ENCODE measurements at regions not wholly inside any gene's neighbourhood (a gene's known extent, or its start where the extent isn't known, plus 50 kb on each side); places are given as distances from the start of the nearest gene placed in this dataset.
"Not testable (repeated sequence)": the region's sequence is repeated elsewhere in the genome, so short reads cannot be mapped to it uniquely, and the experiment has no call there.

- H3K27ac Mint-ChIP-seq (ENCODE audit: unreplicated experiment), result no peak overlapping the region
- no peak for TF ChIP-seq CTCF (conservative IDR thresholded peaks at IDR 0.05)
- peaks cover 10% of the 10 kb centered on the region for H3K4me1 Mint-ChIP-seq
- DNase-seq (ENCODE audit: low read depth, low spot score), result no peak
- peaks cover 6% of the 10 kb centered on the region for H3K36me3 Mint-ChIP-seq (ENCODE audit: low read depth)
- H3K27me3 Mint-ChIP-seq (ENCODE audit: low read depth), result no peaks in the 10 kb centered on the region
- peaks cover 8% of the 10 kb centered on the region for H3K9me3 Mint-ChIP-seq
- H3K4me3 Mint-ChIP-seq, result no peak overlapping the region
Observed at GRCh38 chr6:132192631-132193030, 208.6 kb downstream of the MOXD1 start.

- TF ChIP-seq CTCF (conservative IDR thresholded peaks at IDR 0.05), result no peak
- DNase-seq (ENCODE audit: low read depth, low spot score), result no peak
- H3K36me3 Mint-ChIP-seq (ENCODE audit: low read depth), result peaks cover 2% of the 10 kb centered on the region
- peaks cover 4% of the 10 kb centered on the region for H3K9me3 Mint-ChIP-seq
- H3K4me3 Mint-ChIP-seq, result no peak overlapping the region
- H3K4me1 Mint-ChIP-seq, result peaks cover 10% of the 10 kb centered on the region
- H3K27ac Mint-ChIP-seq (ENCODE audit: unreplicated experiment), result no peak overlapping the region
- H3K27me3 Mint-ChIP-seq (ENCODE audit: low read depth), result no peaks in the 10 kb centered on the region
Observed at GRCh38 chr6:132190815-132191175, 210.5 kb downstream of the MOXD1 start.

- DNase-seq (ENCODE audit: low read depth, low spot score), result no peak
- Mint-ChIP-seq H3K4me3 (no peak overlapping the region), H3K27ac (ENCODE audit: unreplicated experiment) (no peak overlapping the region), H3K4me1 (peaks cover 10% of the 10 kb centered on the region), H3K36me3 (ENCODE audit: low read depth) (peaks cover 2% of the 10 kb centered on the region), H3K9me3 (peaks cover 4% of the 10 kb centered on the region), H3K27me3 (ENCODE audit: low read depth) (no peaks in the 10 kb centered on the region)
- no peak for TF ChIP-seq CTCF (conservative IDR thresholded peaks at IDR 0.05)
Observed at GRCh38 chr6:132190097-132190814, 211.0 kb downstream of the MOXD1 start.

- H3K36me3 Mint-ChIP-seq (ENCODE audit: low read depth), result peaks cover 7% of the 10 kb centered on the region
- TF ChIP-seq CTCF (conservative IDR thresholded peaks at IDR 0.05), result no peak
- no peak overlapping the region for H3K27ac Mint-ChIP-seq (ENCODE audit: unreplicated experiment)
- peaks cover 14% of the 10 kb centered on the region for H3K9me3 Mint-ChIP-seq
- H3K4me1 Mint-ChIP-seq, result peaks cover 10% of the 10 kb centered on the region
- no peak overlapping the region for H3K4me3 Mint-ChIP-seq
- no peaks in the 10 kb centered on the region for H3K27me3 Mint-ChIP-seq (ENCODE audit: low read depth)
- DNase-seq (ENCODE audit: low read depth, low spot score), result no peak
Observed at GRCh38 chr6:132188556-132189264, 212.6 kb downstream of the MOXD1 start.

- no peak for TF ChIP-seq CTCF (conservative IDR thresholded peaks at IDR 0.05)
- H3K4me3 Mint-ChIP-seq, result no peak overlapping the region
- no peaks in the 10 kb centered on the region for H3K27me3 Mint-ChIP-seq (ENCODE audit: low read depth)
- H3K27ac Mint-ChIP-seq (ENCODE audit: unreplicated experiment), result no peak overlapping the region
- H3K9me3 Mint-ChIP-seq, result peaks cover 14% of the 10 kb centered on the region
- H3K4me1 Mint-ChIP-seq, result peaks cover 10% of the 10 kb centered on the region
- peaks cover 7% of the 10 kb centered on the region for H3K36me3 Mint-ChIP-seq (ENCODE audit: low read depth)
- no peak for DNase-seq (ENCODE audit: low read depth, low spot score)
Observed at GRCh38 chr6:132187816-132188215, 213.5 kb downstream of the MOXD1 start.

GRCh38 chr6:132184966-132185365, 216.3 kb downstream of the MOXD1 start:
- H3K27ac Mint-ChIP-seq (ENCODE audit: unreplicated experiment); H3K4me1 Mint-ChIP-seq; H3K4me3 Mint-ChIP-seq; DNase-seq (ENCODE audit: low read depth, low spot score); H3K27me3 Mint-ChIP-seq (ENCODE audit: low read depth); H3K36me3 Mint-ChIP-seq (ENCODE audit: low read depth): not testable (repeated sequence)
- peaks cover 20% of the 10 kb centered on the region for H3K9me3 Mint-ChIP-seq

Measured in neural crest cell (in vitro differentiated cells).